ENCODE measurements at regions not wholly inside any gene's neighbourhood (a gene's known extent, or its start where the extent isn't known, plus 50 kb on each side); places are given as distances from the start of the nearest gene placed in this dataset.

DNA sequence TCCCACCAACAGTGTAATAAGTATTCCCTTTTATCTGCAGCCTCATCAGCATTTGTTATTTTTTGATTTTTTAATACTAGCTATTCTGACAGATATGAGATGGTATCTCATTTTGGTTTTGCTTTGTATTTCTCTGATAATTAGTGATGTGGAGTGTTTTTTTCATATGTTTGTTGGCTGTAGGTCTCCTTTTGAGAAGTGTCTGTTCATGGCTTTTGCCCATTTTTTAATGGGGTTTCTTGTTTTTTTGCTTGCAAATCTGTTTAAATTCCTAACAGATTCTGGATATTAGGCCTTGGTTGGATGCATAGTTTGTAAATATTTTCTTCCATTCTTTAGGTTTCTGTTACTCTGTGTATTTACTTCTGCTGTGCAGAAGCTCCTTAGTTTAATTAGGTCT is 445.4 kb upstream of the DAB2 start:
- DNase-seq (ENCODE audit: insufficient read length, low spot score), result no peak
- no peak for FAIRE-seq
- TF ChIP-seq PAX5 (IDR thresholded peaks at IDR 0.05; ENCODE audit: insufficient read depth, low read length, severe bottlenecking), result no peak
- no peak for TF ChIP-seq POLR2AphosphoS5 (IDR thresholded peaks at IDR 0.05; ENCODE audit: low read depth, low read length)
- no peak for TF ChIP-seq POLR2A (IDR thresholded peaks at IDR 0.05; ENCODE audit: low read depth, low read length)
- no peak for TF ChIP-seq SPI1 (IDR thresholded peaks at IDR 0.05; ENCODE audit: low read depth, low read length)
- TF ChIP-seq POU2F2 (IDR thresholded peaks at IDR 0.05; ENCODE audit: low read depth, low read length), result no peak
- TF ChIP-seq TAF1 (IDR thresholded peaks at IDR 0.05; ENCODE audit: low read depth, low read length), result no peak

DNA sequence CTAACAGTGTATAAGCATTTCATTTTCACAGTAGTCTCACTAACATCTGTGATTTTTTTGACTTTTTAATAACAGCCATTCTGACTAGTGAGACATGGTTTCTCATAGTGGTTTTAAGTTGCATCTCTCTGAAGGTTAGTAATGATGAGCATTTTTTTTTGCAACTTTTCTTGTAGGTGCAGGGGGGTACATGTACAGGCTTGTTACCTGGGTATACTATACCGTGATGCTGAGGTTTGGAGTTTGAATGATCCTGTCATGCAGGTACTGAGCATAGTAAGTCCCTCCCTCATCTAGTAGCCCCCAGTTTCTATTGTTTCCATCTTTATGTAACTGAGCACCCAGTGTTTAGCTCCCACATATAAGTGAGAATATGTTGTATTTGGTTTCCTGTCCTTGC is 444.6 kb upstream of the DAB2 start:
- FAIRE-seq (no peak), DNase-seq (ENCODE audit: insufficient read length, low spot score) (no peak)
- TF ChIP-seq TAF1 (IDR thresholded peaks at IDR 0.05; ENCODE audit: low read depth, low read length) (no peak), SPI1 (IDR thresholded peaks at IDR 0.05; ENCODE audit: low read depth, low read length) (no peak), POLR2AphosphoS5 (IDR thresholded peaks at IDR 0.05; ENCODE audit: low read depth, low read length) (no peak), POU2F2 (IDR thresholded peaks at IDR 0.05; ENCODE audit: low read depth, low read length) (no peak), POLR2A (IDR thresholded peaks at IDR 0.05; ENCODE audit: low read depth, low read length) (no peak), PAX5 (IDR thresholded peaks at IDR 0.05; ENCODE audit: insufficient read depth, low read length, severe bottlenecking) (no peak)

DNA sequence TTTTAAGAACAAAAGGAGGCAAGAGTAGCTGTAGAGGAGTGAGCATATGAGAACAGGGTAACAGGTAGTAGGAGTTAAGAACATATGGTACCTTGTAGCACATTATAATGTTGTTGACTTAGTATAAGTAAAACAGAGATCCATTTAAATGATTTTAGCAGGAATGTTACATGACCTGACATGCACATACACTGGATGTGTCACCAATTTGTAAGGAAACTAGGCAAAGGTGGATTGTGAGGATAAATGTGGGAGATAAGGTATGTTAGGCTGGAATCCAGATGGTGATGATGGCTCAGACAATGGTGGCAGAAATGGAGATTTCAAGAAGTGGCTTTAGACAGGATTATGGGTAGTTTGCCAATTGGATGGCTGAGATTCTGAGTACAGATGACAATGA is 443.1 kb upstream of the DAB2 start:
- no peak for TF ChIP-seq POU2F2 (IDR thresholded peaks at IDR 0.05; ENCODE audit: low read depth, low read length)
- no peak for TF ChIP-seq POLR2AphosphoS5 (IDR thresholded peaks at IDR 0.05; ENCODE audit: low read depth, low read length)
- FAIRE-seq (no peak), DNase-seq (ENCODE audit: insufficient read length, low spot score) (no peak)

DNA sequence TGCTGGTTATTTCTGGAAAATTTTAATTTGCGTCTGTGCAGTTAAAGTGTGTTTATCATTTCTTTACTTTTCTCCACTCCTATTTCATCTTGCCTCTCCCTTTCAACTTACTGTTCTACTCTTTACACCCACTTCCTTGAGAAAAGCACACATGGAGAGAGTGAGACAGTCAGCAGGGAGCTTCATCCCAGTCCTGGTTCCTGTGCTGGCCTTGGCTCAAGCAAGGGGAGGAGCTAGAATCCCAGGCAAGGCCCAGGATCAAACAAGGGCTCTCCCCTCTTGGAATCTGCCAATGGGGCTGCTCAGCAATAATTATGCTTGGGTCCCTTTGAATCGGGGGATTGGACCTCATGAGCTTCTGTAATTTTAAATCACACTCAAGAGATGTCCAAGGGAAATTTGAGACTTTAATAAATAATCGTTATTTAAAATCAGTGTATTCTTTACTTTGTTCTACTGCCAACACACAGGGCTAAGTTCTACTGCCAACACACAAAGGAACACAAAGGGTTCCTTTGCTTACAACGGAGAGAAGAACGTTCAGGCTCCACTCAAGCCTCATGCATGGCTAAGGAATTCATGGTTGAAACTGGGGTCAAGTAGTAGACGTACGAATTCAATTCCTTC is 439.3 kb upstream of the DAB2 start:
- DNase-seq (ENCODE audit: insufficient read length, low spot score), result no peak
- no peak for FAIRE-seq
- TF ChIP-seq TAF1 (IDR thresholded peaks at IDR 0.05; ENCODE audit: low read depth, low read length) (no peak), POLR2AphosphoS5 (IDR thresholded peaks at IDR 0.05; ENCODE audit: low read depth, low read length) (no peak), PAX5 (IDR thresholded peaks at IDR 0.05; ENCODE audit: insufficient read depth, low read length, severe bottlenecking) (no peak)

DNA sequence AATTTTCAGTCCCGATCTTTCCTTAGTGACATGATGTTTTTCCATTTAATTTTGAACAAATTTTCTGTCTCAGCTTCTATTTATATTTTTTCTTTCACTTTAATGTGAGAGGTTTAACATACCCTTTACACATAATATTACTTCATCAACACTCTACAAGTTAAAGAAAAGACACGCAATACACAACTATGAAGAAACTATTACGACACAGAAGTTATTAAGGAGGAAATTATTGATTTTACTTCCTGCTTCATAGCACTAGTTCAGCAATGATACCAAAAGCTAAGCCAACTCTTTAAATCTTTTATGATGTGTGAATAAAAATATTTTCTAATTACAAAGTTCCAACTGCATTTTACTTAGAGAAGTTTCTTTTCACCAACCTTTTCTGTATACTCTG is 432.3 kb upstream of the DAB2 start:
- no peak for TF ChIP-seq SPI1 (IDR thresholded peaks at IDR 0.05; ENCODE audit: low read depth, low read length)
- TF ChIP-seq POU2F2 (IDR thresholded peaks at IDR 0.05; ENCODE audit: low read depth, low read length), result no peak
- TF ChIP-seq POLR2AphosphoS5 (IDR thresholded peaks at IDR 0.05; ENCODE audit: low read depth, low read length), result no peak
- TF ChIP-seq POLR2A (IDR thresholded peaks at IDR 0.05; ENCODE audit: low read depth, low read length), result no peak
- TF ChIP-seq TAF1 (IDR thresholded peaks at IDR 0.05; ENCODE audit: low read depth, low read length), result no peak
- TF ChIP-seq PAX5 (IDR thresholded peaks at IDR 0.05; ENCODE audit: insufficient read depth, low read length, severe bottlenecking), result no peak
- no peak for FAIRE-seq
- no peak for DNase-seq (ENCODE audit: insufficient read length, low spot score)

DNA sequence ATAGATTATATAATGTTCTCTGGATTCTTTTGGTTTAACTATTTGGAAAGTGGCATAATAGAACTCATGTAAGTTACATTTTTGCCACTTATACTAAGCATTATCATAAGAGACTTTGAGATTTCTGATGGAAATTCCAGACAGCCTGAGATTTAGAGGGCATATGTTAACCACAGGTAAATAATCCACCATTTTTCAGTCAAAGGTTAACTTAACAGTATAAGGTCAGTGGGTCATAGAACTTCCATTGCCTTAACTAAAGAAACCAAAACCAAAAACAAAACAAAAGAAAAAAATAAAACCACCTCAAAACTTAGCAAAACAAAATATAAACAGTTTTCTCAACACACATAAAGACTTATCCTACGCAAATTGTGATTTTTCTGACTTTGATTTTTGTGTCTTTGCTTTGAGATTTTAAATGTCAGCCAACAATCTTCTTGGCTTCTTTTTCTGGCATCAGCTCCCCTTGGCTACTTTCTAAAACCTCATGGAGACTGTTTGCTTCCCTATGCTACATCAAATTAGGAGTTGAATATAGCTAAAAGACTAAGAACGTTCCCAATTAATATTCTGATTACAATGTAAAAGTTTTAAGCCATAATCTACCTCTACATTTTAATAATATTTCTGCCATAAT is 430.1 kb upstream of the DAB2 start:
- DNase-seq (ENCODE audit: insufficient read length, low spot score) (no peak), FAIRE-seq (no peak)
- TF ChIP-seq TAF1 (IDR thresholded peaks at IDR 0.05; ENCODE audit: low read depth, low read length), result no peak
- TF ChIP-seq POLR2AphosphoS5 (IDR thresholded peaks at IDR 0.05; ENCODE audit: low read depth, low read length), result no peak
- no peak for TF ChIP-seq POU2F2 (IDR thresholded peaks at IDR 0.05; ENCODE audit: low read depth, low read length)
- no peak for TF ChIP-seq POLR2A (IDR thresholded peaks at IDR 0.05; ENCODE audit: low read depth, low read length)
- TF ChIP-seq SPI1 (IDR thresholded peaks at IDR 0.05; ENCODE audit: low read depth, low read length), result no peak
- no peak for TF ChIP-seq PAX5 (IDR thresholded peaks at IDR 0.05; ENCODE audit: insufficient read depth, low read length, severe bottlenecking)

DNA sequence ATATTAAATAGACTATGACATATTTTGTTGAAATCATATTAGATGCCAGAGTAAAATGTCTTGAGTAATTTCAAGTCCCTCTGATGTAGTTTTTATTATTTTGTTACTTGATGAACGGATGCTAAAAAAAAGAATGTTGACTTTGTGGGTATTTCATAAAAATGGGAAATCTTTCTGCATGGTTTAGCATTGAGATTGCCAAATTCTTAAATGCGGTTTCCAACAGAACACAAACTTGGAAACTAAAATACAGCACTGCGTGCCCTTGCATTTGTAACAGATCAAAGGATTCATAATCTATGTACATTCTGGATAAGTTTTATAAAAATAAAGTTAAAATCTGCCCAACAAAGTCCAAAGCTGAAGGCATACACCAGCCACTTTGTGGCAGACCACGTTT is 425.5 kb upstream of the DAB2 start:
- DNase-seq (ENCODE audit: insufficient read length, low spot score) (no peak), FAIRE-seq (no peak)
- TF ChIP-seq TAF1 (IDR thresholded peaks at IDR 0.05; ENCODE audit: low read depth, low read length) (no peak), POLR2A (IDR thresholded peaks at IDR 0.05; ENCODE audit: low read depth, low read length) (no peak), POLR2AphosphoS5 (IDR thresholded peaks at IDR 0.05; ENCODE audit: low read depth, low read length) (no peak), SPI1 (IDR thresholded peaks at IDR 0.05; ENCODE audit: low read depth, low read length) (no peak), PAX5 (IDR thresholded peaks at IDR 0.05; ENCODE audit: insufficient read depth, low read length, severe bottlenecking) (no peak), POU2F2 (IDR thresholded peaks at IDR 0.05; ENCODE audit: low read depth, low read length) (no peak)

DNA sequence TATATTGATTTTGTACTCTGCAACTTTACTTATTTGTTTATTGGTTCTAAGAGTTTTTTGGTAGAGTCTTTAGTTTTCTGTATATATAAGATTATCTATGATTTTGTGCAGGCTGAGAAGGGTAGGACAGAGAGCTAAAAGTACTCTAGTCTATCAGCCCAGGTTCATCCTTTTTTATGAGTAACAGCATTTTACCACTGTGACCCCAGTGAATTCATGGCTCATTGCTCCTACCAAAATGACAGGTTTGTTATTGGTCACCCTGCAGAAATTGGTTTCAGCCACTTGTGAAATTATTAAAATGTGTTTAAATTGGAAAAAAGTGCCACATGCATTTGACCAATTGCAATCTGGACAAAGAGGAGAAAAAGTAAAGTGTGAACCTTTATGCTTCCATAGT is 421.4 kb upstream of the DAB2 start:
- no peak for TF ChIP-seq PAX5 (IDR thresholded peaks at IDR 0.05; ENCODE audit: insufficient read depth, low read length, severe bottlenecking)
- TF ChIP-seq POU2F2 (IDR thresholded peaks at IDR 0.05; ENCODE audit: low read depth, low read length), result no peak
- TF ChIP-seq TAF1 (IDR thresholded peaks at IDR 0.05; ENCODE audit: low read depth, low read length), result no peak
- TF ChIP-seq POLR2A (IDR thresholded peaks at IDR 0.05; ENCODE audit: low read depth, low read length), result no peak
- TF ChIP-seq POLR2AphosphoS5 (IDR thresholded peaks at IDR 0.05; ENCODE audit: low read depth, low read length), result no peak
- no peak for TF ChIP-seq SPI1 (IDR thresholded peaks at IDR 0.05; ENCODE audit: low read depth, low read length)
- DNase-seq (ENCODE audit: insufficient read length, low spot score), result no peak
- FAIRE-seq, result no peak

DNA sequence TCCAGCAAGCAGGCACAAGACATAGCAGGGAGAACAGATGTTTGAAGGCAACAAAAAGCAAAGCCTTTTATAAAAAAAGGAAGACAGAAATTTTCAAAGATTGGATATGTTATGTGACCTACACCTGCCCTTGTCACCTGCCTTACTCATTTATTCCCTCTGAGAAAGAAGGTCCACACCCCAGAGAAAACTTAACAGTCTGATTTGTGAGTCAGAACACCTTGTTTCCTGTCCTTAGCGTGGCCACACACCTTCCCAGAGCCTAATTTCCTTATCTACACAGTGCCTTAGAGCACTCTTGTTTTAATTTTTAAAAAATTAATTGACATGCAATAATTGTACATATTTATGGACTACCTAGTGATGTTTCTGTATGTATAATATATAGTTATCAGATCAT is 419.0 kb upstream of the DAB2 start:
- no peak for TF ChIP-seq SPI1 (IDR thresholded peaks at IDR 0.05; ENCODE audit: low read depth, low read length)
- TF ChIP-seq POLR2A (IDR thresholded peaks at IDR 0.05; ENCODE audit: low read depth, low read length), result no peak
- TF ChIP-seq TAF1 (IDR thresholded peaks at IDR 0.05; ENCODE audit: low read depth, low read length), result no peak
- no peak for TF ChIP-seq POU2F2 (IDR thresholded peaks at IDR 0.05; ENCODE audit: low read depth, low read length)
- no peak for TF ChIP-seq POLR2AphosphoS5 (IDR thresholded peaks at IDR 0.05; ENCODE audit: low read depth, low read length)
- TF ChIP-seq PAX5 (IDR thresholded peaks at IDR 0.05; ENCODE audit: insufficient read depth, low read length, severe bottlenecking), result no peak
- no peak for FAIRE-seq
- no peak for DNase-seq (ENCODE audit: insufficient read length, low spot score)

DNA sequence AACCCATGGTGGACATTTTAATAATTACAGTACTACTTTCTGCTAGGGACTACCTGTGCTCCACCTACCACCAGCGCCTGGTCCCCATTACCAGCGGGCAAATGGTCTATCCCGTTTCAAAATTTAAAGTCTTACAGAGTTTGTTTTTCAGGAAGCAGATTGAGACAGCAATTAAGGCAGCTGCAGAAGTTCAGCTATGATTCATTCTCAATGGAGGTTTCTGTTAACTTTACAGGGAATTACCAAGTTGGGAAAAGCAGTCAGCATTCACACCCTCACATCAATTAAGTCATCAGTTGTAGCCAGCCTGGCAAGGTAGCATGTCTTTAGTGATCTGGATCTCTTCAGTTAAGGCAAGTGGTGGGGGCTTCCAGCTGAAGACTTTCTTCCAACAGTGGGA is 410.6 kb upstream of the DAB2 start:
- no peak for FAIRE-seq
- TF ChIP-seq SPI1 (IDR thresholded peaks at IDR 0.05; ENCODE audit: low read depth, low read length), result no peak
- no peak for DNase-seq (ENCODE audit: insufficient read length, low spot score)

All from GM12891 (cell line).